ENCODE measurements at regions not wholly inside any gene's neighbourhood (a gene's known extent, or its start where the extent isn't known, plus 50 kb on each side); places are given as distances from the start of the nearest gene placed in this dataset.

GRCh38 chr4:175147233-175147632 is 229.1 kb downstream of the ADAM29 start:
- Mint-ChIP-seq H3K36me3 (ENCODE audit: low read depth) (no peaks in the 10 kb centered on the region), H3K9me3 (0 out of 3 replicates have a peak, but pooled peaks cover 4% of the 10 kb centered on the region), H3K4me3 (no peak overlapping the region), H3K4me1 (no peaks in the 10 kb centered on the region), H3K27me3 (ENCODE audit: insufficient read depth, low read depth, poor library complexity) (no peaks in the 10 kb centered on the region), H3K27ac (no peak overlapping the region)
- ATAC-seq (no peak), DNase-seq (ENCODE audit: low spot score) (no peak)
- H3K4me1 ChIP-seq (ENCODE audit: insufficient read depth), result no peaks in the 10 kb centered on the region
- no peaks in the 10 kb centered on the region for H3K79me2 ChIP-seq (replicated peaks; ENCODE audit: insufficient read depth)
- no peaks in the 10 kb centered on the region for H4K20me1 ChIP-seq (replicated peaks; ENCODE audit: insufficient read depth)
- H3K4me3 ChIP-seq, result no peak overlapping the region
- H3K9me2 ChIP-seq (ENCODE audit: insufficient read depth), result peaks cover 8% of the 10 kb centered on the region; the same call in 1 of the 2 replicates
- no peaks in the 10 kb centered on the region for H3K27me3 ChIP-seq (ENCODE audit: insufficient read depth)
- no peaks in the 10 kb centered on the region for H3F3A ChIP-seq (replicated peaks; ENCODE audit: low read depth)
- no peak overlapping the region for H3K27ac ChIP-seq (ENCODE audit: low read depth)
- TF ChIP-seq REST (IDR thresholded peaks at IDR 0.05; ENCODE audit: unreplicated experiment), result no peak
- TF ChIP-seq POLR2AphosphoS5 (IDR thresholded peaks at IDR 0.05; ENCODE audit: low read depth), result no peak
- TF ChIP-seq NANOG (IDR thresholded peaks at IDR 0.05; ENCODE audit: borderline replicate concordance), result no peak
- TF ChIP-seq ZNF462 (CRISPR knock-in tag; IDR thresholded peaks at IDR 0.05), result no peak
- no peak for TF ChIP-seq STAT1 (IDR thresholded peaks at IDR 0.05; ENCODE audit: unreplicated experiment)
- TF ChIP-seq CTCF (conservative IDR thresholded peaks at IDR 0.05; ENCODE audit: low read depth in 2 of 2), result no peak
- no peak for TF ChIP-seq EZH2 (IDR thresholded peaks at IDR 0.05; ENCODE audit: low read depth, unreplicated experiment)
- TF ChIP-seq JUNB (IDR thresholded peaks at IDR 0.05; ENCODE audit: unreplicated experiment), result no peak
- no peak overlapping the region for H2AFZ ChIP-seq
- H3K36me3 ChIP-seq (ENCODE audit: insufficient read depth), result no peaks in the 10 kb centered on the region
- H3K4me2 ChIP-seq, result no peak overlapping the region

Data from GM23338 (cell line).